ENCODE measurements at regions not wholly inside any gene's neighbourhood (a gene's known extent, or its start where the extent isn't known, plus 50 kb on each side); places are given as distances from the start of the nearest gene placed in this dataset.

GRCh38 chr20:11231742-11232648 lies 558.2 kb upstream of the JAG1 start:
- no peak for DNase-seq
- in situ Hi-C loops (cut with MboI; ENCODE audit: low pct_unique_long_range_greater_than_20kb, low sequenced_read_pairs), result no loop called here

DNA sequence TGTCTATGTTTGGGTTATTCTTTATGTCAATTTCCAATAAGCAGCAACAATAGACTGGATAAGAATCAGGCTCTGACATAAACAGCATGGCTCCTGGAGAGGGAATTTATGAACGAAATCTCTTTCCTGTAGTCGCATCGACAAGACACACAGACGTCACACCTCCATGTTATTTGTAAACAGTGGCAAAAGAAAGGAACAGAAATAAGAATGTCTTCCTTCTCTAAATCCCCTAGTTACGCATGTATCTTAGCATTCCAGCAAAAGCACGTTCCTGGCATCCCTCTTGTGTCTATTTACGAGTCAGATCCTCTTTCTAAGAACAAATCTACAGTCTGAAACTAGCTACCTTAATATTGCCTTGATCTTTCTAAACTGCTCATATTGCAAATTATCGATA lies 559.1 kb upstream of the JAG1 start:
- no peak for DNase-seq
- in situ Hi-C loops (cut with MboI; ENCODE audit: low pct_unique_long_range_greater_than_20kb, low sequenced_read_pairs), result no loop called here

DNA sequence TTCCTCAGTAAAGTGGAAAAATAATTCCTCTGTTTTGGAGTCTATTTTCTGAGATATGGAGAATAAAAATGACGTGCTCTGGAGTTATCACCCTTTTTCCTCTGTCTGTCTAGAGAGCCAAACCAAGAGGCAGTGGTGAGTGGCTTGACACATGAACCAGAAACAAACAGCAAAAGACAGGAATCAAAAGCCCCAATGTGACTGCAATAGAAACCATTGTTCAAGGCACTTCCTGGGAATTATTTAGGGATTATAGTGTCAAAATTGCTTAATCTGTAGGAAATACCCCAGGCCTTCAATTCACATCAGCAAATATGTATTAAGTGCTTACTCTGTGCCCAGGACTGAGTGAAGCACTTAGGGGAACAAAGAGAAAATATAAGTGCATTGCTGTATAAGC lies 560.4 kb upstream of the JAG1 start:
- in situ Hi-C loops (cut with MboI; ENCODE audit: low pct_unique_long_range_greater_than_20kb, low sequenced_read_pairs), result no loop called here
- DNase-seq, result no peak

DNA sequence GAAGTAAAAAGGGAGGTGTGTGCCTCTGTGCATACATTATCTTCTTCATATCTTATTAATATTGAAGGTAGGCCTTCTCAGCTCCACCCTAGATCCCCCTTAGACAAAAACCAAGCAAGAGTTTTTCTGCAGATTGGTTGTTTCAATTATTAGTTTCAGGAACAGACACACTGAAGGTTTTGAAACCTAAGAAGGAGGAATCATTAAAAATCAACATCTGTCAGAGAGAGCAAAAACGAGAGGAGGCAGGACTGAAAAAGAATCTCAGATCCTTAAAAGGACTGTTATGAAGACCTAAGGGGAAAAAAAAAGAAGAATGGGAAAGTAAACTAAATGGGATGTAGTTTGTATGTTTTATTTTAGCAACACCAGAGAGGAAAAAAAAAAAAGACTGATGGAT lies 560.8 kb upstream of the JAG1 start:
- no peak for DNase-seq
- in situ Hi-C loops (cut with MboI; ENCODE audit: low pct_unique_long_range_greater_than_20kb, low sequenced_read_pairs), result no loop called here

- in situ Hi-C loops (cut with MboI; ENCODE audit: low pct_unique_long_range_greater_than_20kb, low sequenced_read_pairs), result no loop called here
- DNase-seq, result no peak
These were observed 561.3 kb upstream of the JAG1 start for GRCh38 chr20:11235058-11235457.

GRCh38 chr20:11242320-11242719 lies 568.5 kb upstream of the JAG1 start:
- DNase-seq, result no peak
- in situ Hi-C loops (cut with MboI; ENCODE audit: low pct_unique_long_range_greater_than_20kb, low sequenced_read_pairs), result no loop called here

GRCh38 chr20:11245431-11245830 lies 571.6 kb upstream of the JAG1 start:
- in situ Hi-C loops (cut with MboI; ENCODE audit: low pct_unique_long_range_greater_than_20kb, low sequenced_read_pairs), result no loop called here
- DNase-seq, result no peak

GRCh38 chr20:11246251-11246775 lies 572.5 kb upstream of the JAG1 start:
- no peak for DNase-seq
- in situ Hi-C loops (cut with MboI; ENCODE audit: low pct_unique_long_range_greater_than_20kb, low sequenced_read_pairs), result no loop called here

- no peak for DNase-seq
- in situ Hi-C loops (cut with MboI; ENCODE audit: low pct_unique_long_range_greater_than_20kb, low sequenced_read_pairs), result no loop called here
These were observed 573.5 kb upstream of the JAG1 start for GRCh38 chr20:11247046-11248010.

- no peak for DNase-seq
- in situ Hi-C loops (cut with MboI; ENCODE audit: low pct_unique_long_range_greater_than_20kb, low sequenced_read_pairs), result no loop called here
These were observed 574.2 kb upstream of the JAG1 start for GRCh38 chr20:11248011-11248409.

DNA sequence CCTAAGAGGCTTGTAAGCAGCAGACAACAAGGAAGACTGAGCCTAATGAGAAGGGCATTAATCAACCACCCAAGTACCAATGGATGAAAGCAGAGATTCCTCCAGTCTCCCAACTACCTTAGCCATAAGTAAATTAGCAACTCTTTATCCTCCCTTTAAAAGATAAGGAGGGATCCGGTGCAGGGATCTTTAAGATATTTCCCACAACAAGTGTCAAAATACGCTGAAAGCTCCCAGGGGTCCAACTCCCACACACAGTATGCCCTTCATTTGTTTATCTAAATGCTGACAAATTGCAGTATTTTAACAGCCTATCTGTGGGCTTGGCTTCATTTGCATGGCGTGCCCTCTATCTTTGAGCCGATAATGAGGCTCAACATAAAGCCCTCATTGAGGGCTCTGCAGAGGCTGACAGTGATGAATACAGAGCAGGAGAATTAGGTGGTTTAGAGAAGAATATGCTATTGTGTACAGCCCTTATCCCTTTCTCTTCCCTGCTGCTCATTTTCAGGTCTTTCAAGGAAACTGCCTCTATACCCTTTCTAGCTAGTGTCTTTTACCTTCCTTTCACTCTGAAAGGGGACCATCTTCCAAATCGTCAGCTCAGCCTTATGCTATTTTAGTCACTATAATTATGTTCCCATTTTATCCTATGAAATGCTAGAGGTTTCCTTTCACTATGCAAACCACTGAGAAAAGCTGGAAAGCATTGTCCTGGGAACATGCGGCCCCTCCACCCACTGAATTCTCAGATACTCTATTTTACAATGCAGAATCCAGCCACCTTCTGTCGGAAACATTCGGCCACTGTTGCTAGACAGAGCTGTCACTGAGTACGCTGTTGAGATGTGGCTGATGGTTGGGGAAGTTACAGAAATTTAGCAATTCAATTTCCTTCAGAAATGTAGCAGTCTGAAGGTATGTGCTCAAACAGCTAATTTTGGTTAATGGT lies 575.2 kb upstream of the JAG1 start:
- in situ Hi-C loops (cut with MboI; ENCODE audit: low pct_unique_long_range_greater_than_20kb, low sequenced_read_pairs), result no loop called here
- DNase-seq, result no peak

- in situ Hi-C loops (cut with MboI; ENCODE audit: low pct_unique_long_range_greater_than_20kb, low sequenced_read_pairs), result no loop called here
These were observed 575.9 kb upstream of the JAG1 start for GRCh38 chr20:11249683-11250082.

GRCh38 chr20:11252447-11252846 lies 578.6 kb upstream of the JAG1 start:
- in situ Hi-C loops (cut with MboI; ENCODE audit: low pct_unique_long_range_greater_than_20kb, low sequenced_read_pairs), result no loop called here
- DNase-seq, result no peak

More at GRCh38 chr20:11249683-11250082, 575.9 kb upstream of the JAG1 start:
- no peak for DNase-seq

DNA sequence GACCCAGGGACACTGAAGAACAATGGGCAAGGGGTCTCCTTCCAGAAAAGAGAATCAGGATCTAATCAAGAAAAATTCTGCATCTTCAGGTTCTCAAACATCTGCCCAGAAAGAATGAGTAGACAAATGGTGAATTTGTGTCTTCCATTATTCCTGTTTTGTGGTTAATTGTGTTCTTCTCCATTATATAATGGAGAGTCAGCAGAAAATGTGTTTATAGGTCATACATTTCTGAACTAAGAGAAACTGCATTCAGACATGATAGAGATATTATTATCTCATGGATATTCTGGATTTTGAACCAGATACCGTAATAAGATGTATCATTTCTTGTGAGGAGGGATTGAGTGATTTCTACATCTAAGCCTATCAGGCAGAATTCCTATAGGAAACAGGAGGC lies 581.7 kb upstream of the JAG1 start:
- no peak for DNase-seq
- in situ Hi-C loops (cut with MboI; ENCODE audit: low pct_unique_long_range_greater_than_20kb, low sequenced_read_pairs), result no loop called here

GRCh38 chr20:11255860-11256259 lies 582.1 kb upstream of the JAG1 start:
- in situ Hi-C loops (cut with MboI; ENCODE audit: low pct_unique_long_range_greater_than_20kb, low sequenced_read_pairs), result no loop called here
- DNase-seq, result no peak

- no peak for DNase-seq
- in situ Hi-C loops (cut with MboI; ENCODE audit: low pct_unique_long_range_greater_than_20kb, low sequenced_read_pairs), result no loop called here
These were observed 586.8 kb upstream of the JAG1 start for GRCh38 chr20:11260611-11261010.

DNA sequence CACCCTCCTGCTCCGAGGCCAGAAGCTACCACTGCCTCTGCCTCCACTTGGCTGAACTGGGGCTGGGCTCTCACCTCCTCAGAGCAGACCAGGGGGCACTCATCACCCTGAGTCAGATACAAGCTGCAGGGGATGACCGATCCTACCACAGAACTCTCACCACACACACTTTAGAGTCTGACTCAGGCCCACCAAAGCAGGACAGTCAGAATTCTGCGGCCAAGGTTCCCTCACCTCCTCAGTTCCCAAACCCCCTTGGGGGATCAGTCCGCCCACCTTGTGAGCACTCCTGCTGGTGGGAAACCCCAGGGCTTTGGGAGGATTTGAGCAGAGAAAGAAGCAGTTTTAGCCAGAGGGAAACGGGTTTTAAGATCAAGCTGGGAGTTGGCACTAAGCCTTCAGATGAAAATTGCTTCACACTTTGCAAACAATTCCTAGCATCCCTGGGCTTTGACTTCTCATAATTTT lies 587.8 kb upstream of the JAG1 start:
- DNase-seq, result no peak
- in situ Hi-C loops (cut with MboI; ENCODE audit: low pct_unique_long_range_greater_than_20kb, low sequenced_read_pairs), result no loop called here

DNA sequence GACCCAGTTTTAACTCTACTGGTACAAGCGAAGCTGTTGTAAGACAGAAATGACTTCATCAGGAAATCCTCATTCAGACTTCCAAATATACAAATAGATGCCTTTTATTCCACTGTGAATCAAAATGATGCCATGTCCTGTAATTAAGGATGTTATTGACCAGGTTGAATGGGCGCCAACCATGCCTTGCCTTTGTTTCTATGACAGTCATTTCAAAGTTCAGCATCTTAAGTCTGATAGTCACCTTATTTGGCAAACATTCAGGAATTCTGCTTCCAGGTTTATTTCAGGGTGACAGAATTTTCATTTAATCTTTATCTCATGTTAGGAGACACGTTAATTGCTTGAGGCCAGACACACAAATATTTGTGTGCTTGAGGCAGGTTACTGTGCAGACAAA lies 592.8 kb upstream of the JAG1 start:
- in situ Hi-C loops (cut with MboI; ENCODE audit: low pct_unique_long_range_greater_than_20kb, low sequenced_read_pairs), result no loop called here
- no peak for DNase-seq

All from KBM-7 (cell line).